ENCODE measurements at regions not wholly inside any gene's neighbourhood (a gene's known extent, or its start where the extent isn't known, plus 50 kb on each side); places are given as distances from the start of the nearest gene placed in this dataset.

DNA sequence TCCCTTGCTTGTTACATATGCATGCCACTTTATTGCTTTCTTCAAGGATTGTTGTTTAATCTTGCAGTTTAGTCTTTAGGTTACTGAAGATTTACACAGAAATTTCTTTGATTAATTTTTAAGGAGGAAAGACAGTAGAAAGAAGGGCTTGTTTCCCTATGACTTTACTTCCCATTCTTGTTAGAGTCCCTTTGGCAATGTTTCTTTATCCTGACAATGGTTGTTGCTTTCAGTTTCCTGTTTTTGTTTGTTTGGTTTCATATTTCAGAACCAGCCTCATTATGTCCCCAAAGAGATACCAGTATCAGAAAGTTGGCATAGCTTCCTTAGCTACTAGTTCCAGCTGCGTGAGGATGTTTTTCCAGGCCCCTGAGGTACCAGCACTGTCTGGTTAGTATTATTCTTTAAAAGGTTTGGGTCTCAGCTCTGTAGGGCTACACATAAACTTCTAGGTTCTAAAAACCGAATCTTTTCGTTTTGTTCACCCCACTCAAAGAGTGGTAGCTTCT, 61.3 kb upstream of the UNC5C start:
- no peak for TF ChIP-seq CTCF (IDR thresholded peaks at IDR 0.05; ENCODE audit: poor library complexity, severe bottlenecking)
- Histone ChIP-seq H3K4me1 (ENCODE audit: insufficient read depth, poor library complexity, severe bottlenecking) (no peaks in the 10 kb centered on the region), H3K27me3 (ENCODE audit: insufficient read depth, poor library complexity, severe bottlenecking) (no peaks in the 10 kb centered on the region), H3K4me3 (ENCODE audit: severe bottlenecking) (no peak overlapping the region), H3K27ac (ENCODE audit: poor library complexity, severe bottlenecking) (no peak overlapping the region), H3K9me3 (ENCODE audit: severe bottlenecking) (no peaks in the 10 kb centered on the region), H3K36me3 (ENCODE audit: low read depth) (no peaks in the 10 kb centered on the region)
- DNase-seq (ENCODE audit: low spot score) (no peak), ATAC-seq (ENCODE audit: low read depth) (no peak)

DNA sequence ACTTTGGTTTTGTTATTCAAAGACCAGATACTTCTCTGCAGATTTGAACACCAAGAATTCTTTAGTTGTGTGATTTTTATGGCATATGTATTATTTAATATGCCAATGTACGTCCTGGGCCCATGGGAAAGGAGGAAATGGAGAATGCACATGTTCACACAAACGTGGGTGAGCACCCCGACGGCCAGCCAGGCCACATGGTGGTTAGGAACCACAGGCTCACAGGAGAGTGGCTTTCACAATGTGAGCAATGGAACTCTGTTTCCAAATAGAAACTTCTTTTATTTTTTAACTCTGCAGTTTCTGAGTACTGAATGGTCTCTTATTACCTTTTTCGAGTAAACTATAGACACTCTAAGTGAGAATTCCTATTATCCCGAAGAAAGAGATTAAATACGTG, 58.0 kb upstream of the UNC5C start:
- H3K9me3 ChIP-seq (ENCODE audit: severe bottlenecking), result no peaks in the 10 kb centered on the region
- no peak overlapping the region for H3K4me3 ChIP-seq (ENCODE audit: severe bottlenecking)
- no peaks in the 10 kb centered on the region for H3K36me3 ChIP-seq (ENCODE audit: low read depth)
- H3K27me3 ChIP-seq (ENCODE audit: insufficient read depth, poor library complexity, severe bottlenecking), result no peaks in the 10 kb centered on the region
- H3K4me1 ChIP-seq (ENCODE audit: insufficient read depth, poor library complexity, severe bottlenecking), result no peaks in the 10 kb centered on the region
- no peak overlapping the region for H3K27ac ChIP-seq (ENCODE audit: poor library complexity, severe bottlenecking)
- ATAC-seq (ENCODE audit: low read depth) (no peak), DNase-seq (ENCODE audit: low spot score) (no peak)
- TF ChIP-seq CTCF (IDR thresholded peaks at IDR 0.05; ENCODE audit: poor library complexity, severe bottlenecking), result no peak

GRCh38 chr4:95603393-95603792, 54.6 kb upstream of the UNC5C start:
- ATAC-seq (ENCODE audit: low read depth), result no peak

GRCh38 chr4:95602872-95603271, 54.1 kb upstream of the UNC5C start:
- DNase-seq (ENCODE audit: low spot score) (no peak), ATAC-seq (ENCODE audit: low read depth) (no peak)
- Histone ChIP-seq H3K4me1 (ENCODE audit: insufficient read depth, poor library complexity, severe bottlenecking) (no peaks in the 10 kb centered on the region), H3K4me3 (ENCODE audit: severe bottlenecking) (no peak overlapping the region), H3K9me3 (ENCODE audit: severe bottlenecking) (no peaks in the 10 kb centered on the region), H3K27me3 (ENCODE audit: insufficient read depth, poor library complexity, severe bottlenecking) (no peaks in the 10 kb centered on the region), H3K36me3 (ENCODE audit: low read depth) (no peaks in the 10 kb centered on the region), H3K27ac (ENCODE audit: poor library complexity, severe bottlenecking) (no peak overlapping the region)
- no peak for TF ChIP-seq CTCF (IDR thresholded peaks at IDR 0.05; ENCODE audit: poor library complexity, severe bottlenecking)

More at GRCh38 chr4:95603393-95603792, 54.6 kb upstream of the UNC5C start:
- Histone ChIP-seq H3K27me3 (ENCODE audit: insufficient read depth, poor library complexity, severe bottlenecking) (no peaks in the 10 kb centered on the region), H3K9me3 (ENCODE audit: severe bottlenecking) (no peaks in the 10 kb centered on the region), H3K4me3 (ENCODE audit: severe bottlenecking) (no peak overlapping the region), H3K27ac (ENCODE audit: poor library complexity, severe bottlenecking) (no peak overlapping the region), H3K4me1 (ENCODE audit: insufficient read depth, poor library complexity, severe bottlenecking) (no peaks in the 10 kb centered on the region), H3K36me3 (ENCODE audit: low read depth) (no peaks in the 10 kb centered on the region)
- no peak for TF ChIP-seq CTCF (IDR thresholded peaks at IDR 0.05; ENCODE audit: poor library complexity, severe bottlenecking)
- DNase-seq (ENCODE audit: low spot score), result no peak

DNA sequence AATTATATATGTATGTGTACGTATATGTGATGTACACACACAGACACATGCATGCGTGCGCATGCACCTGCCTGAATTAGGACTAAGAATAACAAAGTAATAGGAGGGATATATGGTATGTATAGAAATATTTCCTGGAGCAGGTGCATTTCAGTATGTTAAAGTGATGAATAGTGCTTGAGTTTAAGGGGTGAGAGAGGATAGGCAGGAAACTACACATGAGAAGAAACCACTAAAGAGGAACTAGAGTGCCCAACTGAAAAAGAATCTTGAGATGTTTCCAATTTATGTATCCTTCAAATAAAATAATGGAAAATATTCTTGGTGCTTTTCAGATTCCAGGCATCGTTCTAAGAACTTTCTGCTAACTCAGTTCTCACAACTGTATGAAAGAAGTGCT, 52.6 kb upstream of the UNC5C start:
- no peaks in the 10 kb centered on the region for H3K9me3 ChIP-seq (ENCODE audit: severe bottlenecking)
- H3K27me3 ChIP-seq (ENCODE audit: insufficient read depth, poor library complexity, severe bottlenecking), result no peaks in the 10 kb centered on the region
- no peak overlapping the region for H3K4me3 ChIP-seq (ENCODE audit: severe bottlenecking)
- ATAC-seq (ENCODE audit: low read depth), result no peak
- no peaks in the 10 kb centered on the region for H3K36me3 ChIP-seq (ENCODE audit: low read depth)
- no peak for TF ChIP-seq CTCF (IDR thresholded peaks at IDR 0.05; ENCODE audit: poor library complexity, severe bottlenecking)
- DNase-seq (ENCODE audit: low spot score), result no peak
- H3K27ac ChIP-seq (ENCODE audit: poor library complexity, severe bottlenecking), result no peak overlapping the region
- no peaks in the 10 kb centered on the region for H3K4me1 ChIP-seq (ENCODE audit: insufficient read depth, poor library complexity, severe bottlenecking)
